PC-9 (cell line): ENCODE measurements at regions not wholly inside any gene's neighbourhood (a gene's known extent, or its start where the extent isn't known, plus 50 kb on each side); places are given as distances from the start of the nearest gene placed in this dataset.

Experiments used
- BruUV-seq: library from RNA; stranded (reverse); fragments of 400-500 nt; replicated peaks from 2 replicates; lab custom pipeline; 2021; lab: Mats Ljungman, UMichigan
- CTCF ChIA-PET: fragments of 300-600 bp; sonication (Branson Sonifier 250); formaldehyde crosslinking; loops from one replicate; lab custom pipeline; 2022; ENCODE audit warnings: antibody characterized with exemption; lab: Charles Lee
- POLR2A ChIA-PET: fragments of 300-600 bp; sonication (Branson Sonifier 250); formaldehyde crosslinking; loops from one replicate; lab custom pipeline; 2022; ENCODE audit warnings: antibody characterized with exemption; ENCODE audit not compliant: unreplicated experiment; lab: Charles Lee
- DNase-seq, 2 experiments: peaks; one replicate each; pipeline versions ENCODE4 v3.0.0 to v3.0.0-alpha.2; 2015 to 2022; ENCODE audit warnings: mixed read lengths in 1 of 2
- H2AFZ ChIP-seq: fragments of 200-600 bp; sonication (generic); 2 replicates; pipeline ENCODE4 v1.8.1; 2017; ENCODE audit warnings: antibody characterized with exemption
- H3F3A ChIP-seq: fragments of 200-600 bp; sonication (generic); 2 replicates; pipeline ENCODE4 v1.8.1; 2017; ENCODE audit warnings: antibody characterized with exemption, mild to moderate bottlenecking, low read depth; ENCODE audit not compliant: insufficient read depth
- H3K27ac ChIP-seq: fragments of 200-600 bp; sonication (generic); 2 replicates; pipeline ENCODE4 v1.6.1; 2016; ENCODE audit warnings: mixed run types
- H3K27me3 ChIP-seq: fragments of 200-600 bp; sonication (generic); 2 replicates; pipeline ENCODE4 v1.6.1; 2016; ENCODE audit warnings: low read depth, mixed run types; ENCODE audit not compliant: insufficient read depth
- H3K36me3 ChIP-seq: fragments of 200-600 bp; sonication (generic); 2 replicates; pipeline ENCODE4 v1.6.1; 2016; ENCODE audit warnings: low read depth, mixed run types
- H3K4me1 ChIP-seq: fragments of 200-600 bp; sonication (generic); replicated peaks from 2 replicates; pipeline ENCODE4 v1.6.1; 2016; ENCODE audit warnings: mixed run types; ENCODE audit not compliant: insufficient read depth
- H3K4me2 ChIP-seq: fragments of 200-600 bp; sonication (generic); 2 replicates; pipeline ENCODE4 v1.6.1; 2017; ENCODE audit warnings: mixed run types
- H3K4me3 ChIP-seq: fragments of 200-600 bp; sonication (generic); 2 replicates; pipeline ENCODE4 v1.6.1; 2016; ENCODE audit warnings: mixed run types
- H3K79me2 ChIP-seq: fragments of 200-600 bp; sonication (generic); 2 replicates; pipeline ENCODE4 v1.6.1; 2017; ENCODE audit warnings: low read depth, mixed run types
- H3K9me2 ChIP-seq: fragments of 200-600 bp; sonication (generic); 2 replicates; pipeline ENCODE4 v1.8.1; 2017; ENCODE audit warnings: mild to moderate bottlenecking; ENCODE audit not compliant: insufficient read depth
- H3K9me3 ChIP-seq: fragments of 200-600 bp; sonication (generic); 2 replicates; pipeline ENCODE4 v1.8.1; 2016; ENCODE audit warnings: low read depth; ENCODE audit not compliant: insufficient read depth
- H4K20me1 ChIP-seq: fragments of 200-600 bp; sonication (generic); 2 replicates; pipeline ENCODE4 v1.8.1; 2017; ENCODE audit not compliant: insufficient read depth
- CTCF ChIP-seq: fragments of 200-600 bp; sonication (generic); conservative IDR thresholded peaks from 2 replicates; pipeline ENCODE4 v1.6.1; 2017; ENCODE audit warnings: mixed run types, antibody characterized with exemption, mild to moderate bottlenecking, moderate library complexity
- EZH2 ChIP-seq: fragments of 200-600 bp; sonication (generic); IDR thresholded peaks from 2 replicates; pipeline ENCODE4 v1.8.0; 2017; ENCODE audit warnings: antibody characterized with exemption, low read depth
- intact Hi-C: fragments of 100-400 bp; cut with micrococcal nuclease; formaldehyde crosslinking; loops from one replicate; pipeline ENCODE4 v1.10.0; 2022; ENCODE audit not compliant: unreplicated experiment

- intact Hi-C loops: no loop called here
- no peak for DNase-seq
- no peak overlapping the region for H3K4me2 ChIP-seq
- H3K79me2 ChIP-seq: no peaks in the 10 kb centered on the region
- ChIA-PET CTCF (no interaction called here), POLR2A (no interaction called here)
- H4K20me1 ChIP-seq: no peaks in the 10 kb centered on the region
- no peak overlapping the region for H3K4me3 ChIP-seq
- H2AFZ ChIP-seq: no peak overlapping the region
- no peaks in the 10 kb centered on the region for H3K9me2 ChIP-seq
- TF ChIP-seq EZH2 (no peak), CTCF (no peak)
- no peaks in the 10 kb centered on the region for H3K36me3 ChIP-seq
- no TSS peak for BruUV-seq
- no peaks in the 10 kb centered on the region for H3K4me1 ChIP-seq
- H3K9me3 ChIP-seq: no peaks in the 10 kb centered on the region
- H3F3A ChIP-seq: no peaks in the 10 kb centered on the region
- H3K27me3 ChIP-seq: no peaks in the 10 kb centered on the region
- H3K27ac ChIP-seq: no peak overlapping the region
Measured at GRCh38 chr16:17564856-17565255, 94.1 kb upstream of the XYLT1 start.

GRCh38 chr16:17563323-17564091, 92.7 kb upstream of the XYLT1 start:
- intact Hi-C loops: no loop called here
- Histone ChIP-seq H3K36me3 (no peaks in the 10 kb centered on the region), H3K4me3 (no peak overlapping the region), H3F3A (no peaks in the 10 kb centered on the region), H2AFZ (no peak overlapping the region), H3K4me1 (no peaks in the 10 kb centered on the region), H3K27me3 (no peaks in the 10 kb centered on the region), H3K27ac (no peak overlapping the region), H4K20me1 (no peaks in the 10 kb centered on the region), H3K79me2 (no peaks in the 10 kb centered on the region), H3K9me2 (no peaks in the 10 kb centered on the region), H3K4me2 (no peak overlapping the region), H3K9me3 (no peaks in the 10 kb centered on the region)
- ChIA-PET CTCF (no interaction called here), POLR2A (no interaction called here)
- no TSS peak for BruUV-seq
- TF ChIP-seq EZH2: no peak
- TF ChIP-seq CTCF: no peak
- DNase-seq: peak in 1 of 2 experiments; percentile 18

GRCh38 chr16:17561056-17561455, 90.3 kb upstream of the XYLT1 start:
- TF ChIP-seq EZH2: no peak
- TF ChIP-seq CTCF: no peak
- no TSS peak for BruUV-seq
- H3K27ac ChIP-seq: no peak overlapping the region
- H3K4me1 ChIP-seq: no peaks in the 10 kb centered on the region
- no peak overlapping the region for H3K4me3 ChIP-seq
- POLR2A ChIA-PET: no interaction called here
- intact Hi-C loops: no loop called here
- no peaks in the 10 kb centered on the region for H3K36me3 ChIP-seq
- no peak overlapping the region for H2AFZ ChIP-seq
- no peaks in the 10 kb centered on the region for H3K9me3 ChIP-seq
- no peaks in the 10 kb centered on the region for H3K79me2 ChIP-seq
- DNase-seq: no peak
- no peaks in the 10 kb centered on the region for H3K27me3 ChIP-seq
- no peaks in the 10 kb centered on the region for H4K20me1 ChIP-seq
- H3F3A ChIP-seq: no peaks in the 10 kb centered on the region
- CTCF ChIA-PET: no interaction called here
- no peak overlapping the region for H3K4me2 ChIP-seq
- H3K9me2 ChIP-seq: no peaks in the 10 kb centered on the region
